ENCODE measurements at regions not wholly inside any gene's neighbourhood (a gene's known extent, or its start where the extent isn't known, plus 50 kb on each side); places are given as distances from the start of the nearest gene placed in this dataset.

- TF ChIP-seq, protein P1, sequence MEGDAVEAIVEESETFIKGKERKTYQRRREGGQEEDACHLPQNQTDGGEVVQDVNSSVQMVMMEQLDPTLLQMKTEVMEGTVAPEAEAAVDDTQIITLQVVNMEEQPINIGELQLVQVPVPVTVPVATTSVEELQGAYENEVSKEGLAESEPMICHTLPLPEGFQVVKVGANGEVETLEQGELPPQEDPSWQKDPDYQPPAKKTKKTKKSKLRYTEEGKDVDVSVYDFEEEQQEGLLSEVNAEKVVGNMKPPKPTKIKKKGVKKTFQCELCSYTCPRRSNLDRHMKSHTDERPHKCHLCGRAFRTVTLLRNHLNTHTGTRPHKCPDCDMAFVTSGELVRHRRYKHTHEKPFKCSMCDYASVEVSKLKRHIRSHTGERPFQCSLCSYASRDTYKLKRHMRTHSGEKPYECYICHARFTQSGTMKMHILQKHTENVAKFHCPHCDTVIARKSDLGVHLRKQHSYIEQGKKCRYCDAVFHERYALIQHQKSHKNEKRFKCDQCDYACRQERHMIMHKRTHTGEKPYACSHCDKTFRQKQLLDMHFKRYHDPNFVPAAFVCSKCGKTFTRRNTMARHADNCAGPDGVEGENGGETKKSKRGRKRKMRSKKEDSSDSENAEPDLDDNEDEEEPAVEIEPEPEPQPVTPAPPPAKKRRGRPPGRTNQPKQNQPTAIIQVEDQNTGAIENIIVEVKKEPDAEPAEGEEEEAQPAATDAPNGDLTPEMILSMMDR (conservative IDR thresholded peaks at IDR 0.05; ENCODE audit: low read depth, low read length): no peak
- TF ChIP-seq EZH2 (IDR thresholded peaks at IDR 0.05; ENCODE audit: low read length, unreplicated experiment): no peak
Measured at GRCh38 chr10:18984531-18984930, 64.1 kb upstream of the MALRD1 start.
